DND-41 (cell line): ENCODE measurements at regions not wholly inside any gene's neighbourhood (a gene's known extent, or its start where the extent isn't known, plus 50 kb on each side); places are given as distances from the start of the nearest gene placed in this dataset.

Source experiments
- EZH2 ChIP-seq: IDR thresholded peaks from 3 replicates; pipeline ENCODE4 v1.6.1; 2012; ENCODE audit warnings: borderline replicate concordance, low read depth, mild to moderate bottlenecking, moderate library complexity, low read length, inconsistent platforms; ENCODE audit not compliant: severe bottlenecking
- TF ChIP-seq, protein P1 (sequence below): IDR thresholded peaks from 2 replicates; pipeline ENCODE4 v1.5.1; 2012; ENCODE audit warnings: borderline replicate concordance, low read length, moderate library complexity, mild to moderate bottlenecking; ENCODE audit not compliant: poor library complexity, severe bottlenecking; ENCODE audit errors: extremely low read depth

DNA sequence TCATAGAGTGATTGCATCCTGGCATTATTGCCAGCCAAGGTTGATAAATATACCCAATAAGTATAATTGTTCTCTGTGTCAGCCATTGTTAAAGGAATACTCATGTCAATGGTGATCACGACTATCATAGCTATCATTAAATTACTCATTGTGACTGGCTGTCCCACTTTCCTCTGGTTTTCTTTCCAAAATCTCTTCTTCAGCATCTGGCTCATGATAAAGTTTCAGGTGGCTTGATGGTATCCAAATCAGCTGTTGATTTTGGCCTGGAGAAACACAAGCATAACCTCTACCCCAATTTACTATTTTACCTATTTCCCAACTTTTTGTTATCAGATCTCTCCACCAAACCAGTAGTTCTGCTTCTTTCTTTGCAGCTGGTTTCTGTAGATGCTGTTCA is 67.1 kb upstream of the SPIN2A start:
- TF ChIP-seq, protein P1, sequence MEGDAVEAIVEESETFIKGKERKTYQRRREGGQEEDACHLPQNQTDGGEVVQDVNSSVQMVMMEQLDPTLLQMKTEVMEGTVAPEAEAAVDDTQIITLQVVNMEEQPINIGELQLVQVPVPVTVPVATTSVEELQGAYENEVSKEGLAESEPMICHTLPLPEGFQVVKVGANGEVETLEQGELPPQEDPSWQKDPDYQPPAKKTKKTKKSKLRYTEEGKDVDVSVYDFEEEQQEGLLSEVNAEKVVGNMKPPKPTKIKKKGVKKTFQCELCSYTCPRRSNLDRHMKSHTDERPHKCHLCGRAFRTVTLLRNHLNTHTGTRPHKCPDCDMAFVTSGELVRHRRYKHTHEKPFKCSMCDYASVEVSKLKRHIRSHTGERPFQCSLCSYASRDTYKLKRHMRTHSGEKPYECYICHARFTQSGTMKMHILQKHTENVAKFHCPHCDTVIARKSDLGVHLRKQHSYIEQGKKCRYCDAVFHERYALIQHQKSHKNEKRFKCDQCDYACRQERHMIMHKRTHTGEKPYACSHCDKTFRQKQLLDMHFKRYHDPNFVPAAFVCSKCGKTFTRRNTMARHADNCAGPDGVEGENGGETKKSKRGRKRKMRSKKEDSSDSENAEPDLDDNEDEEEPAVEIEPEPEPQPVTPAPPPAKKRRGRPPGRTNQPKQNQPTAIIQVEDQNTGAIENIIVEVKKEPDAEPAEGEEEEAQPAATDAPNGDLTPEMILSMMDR = no peak
- TF ChIP-seq EZH2 = no peak
